SH-SY5Y (cell line): ENCODE measurements at regions not wholly inside any gene's neighbourhood (a gene's known extent, or its start where the extent isn't known, plus 50 kb on each side); places are given as distances from the start of the nearest gene placed in this dataset.

Experiments used
- GATA2 ChIP-seq: IDR thresholded peaks from 2 replicates; pipeline ENCODE4 v1.6.1; 2011; ENCODE audit warnings: mild to moderate bottlenecking, low read depth, low read length
- GATA3 ChIP-seq: IDR thresholded peaks from 2 replicates; pipeline ENCODE4 v1.6.1; 2011; ENCODE audit warnings: low read depth, mild to moderate bottlenecking, low read length, moderate library complexity

DNA sequence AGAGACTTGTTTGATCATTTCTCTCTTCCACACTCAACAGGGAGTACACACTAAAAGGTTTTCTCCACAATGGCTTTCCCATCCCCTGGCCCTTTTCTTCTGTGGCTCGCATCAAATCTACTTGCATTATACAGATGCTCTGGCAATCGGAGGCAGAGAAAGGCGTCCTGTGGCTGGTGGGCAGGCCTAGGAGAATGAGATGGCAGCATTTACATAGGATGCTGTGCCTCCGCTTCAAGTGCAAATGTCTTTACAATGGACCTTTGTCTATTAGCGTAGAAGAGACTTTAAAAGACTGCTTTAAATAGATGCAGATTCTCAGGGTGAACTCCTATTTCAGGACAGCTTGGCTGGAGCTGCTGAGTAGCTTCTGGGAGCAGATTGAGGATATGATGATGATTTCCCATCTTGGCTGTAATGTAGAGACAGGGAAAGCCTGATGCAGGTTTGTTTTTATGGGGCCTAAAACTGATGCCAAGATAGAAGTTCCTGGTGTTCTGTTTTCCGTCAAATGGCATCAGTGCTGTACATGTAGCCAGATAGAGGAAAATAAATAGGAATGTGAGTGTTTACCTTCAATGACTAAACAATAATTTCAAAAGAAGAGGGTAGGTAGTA is 423.4 kb downstream of the RND3 start:
- peak; percentile 66 for TF ChIP-seq GATA2
- 0 out of 2 replicates have a peak, but pooled peaks have one; percentile 39 for TF ChIP-seq GATA3

DNA sequence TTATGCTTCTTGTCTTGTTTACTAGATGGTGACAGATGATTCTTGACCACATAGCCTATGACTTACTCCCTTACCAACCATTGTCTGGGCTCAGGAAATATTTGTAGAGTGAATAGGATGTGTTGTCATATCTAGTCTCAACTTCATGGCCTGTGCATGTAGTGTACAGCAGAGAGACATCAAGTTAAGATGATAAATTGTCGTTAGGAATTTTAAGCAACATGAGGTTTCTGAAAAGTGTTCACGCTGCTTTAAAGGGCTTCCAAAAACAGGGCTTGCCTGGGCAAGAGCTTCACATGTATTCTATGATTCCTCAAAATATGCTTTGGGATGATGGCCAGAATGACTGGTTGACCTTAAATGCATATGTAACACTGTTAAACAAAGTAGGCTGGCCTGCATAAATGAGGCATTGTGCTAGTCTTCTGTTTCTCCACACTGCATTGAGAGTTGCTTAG is 424.0 kb downstream of the RND3 start:
- TF ChIP-seq GATA3 (no peak), GATA2 (no peak)

DNA sequence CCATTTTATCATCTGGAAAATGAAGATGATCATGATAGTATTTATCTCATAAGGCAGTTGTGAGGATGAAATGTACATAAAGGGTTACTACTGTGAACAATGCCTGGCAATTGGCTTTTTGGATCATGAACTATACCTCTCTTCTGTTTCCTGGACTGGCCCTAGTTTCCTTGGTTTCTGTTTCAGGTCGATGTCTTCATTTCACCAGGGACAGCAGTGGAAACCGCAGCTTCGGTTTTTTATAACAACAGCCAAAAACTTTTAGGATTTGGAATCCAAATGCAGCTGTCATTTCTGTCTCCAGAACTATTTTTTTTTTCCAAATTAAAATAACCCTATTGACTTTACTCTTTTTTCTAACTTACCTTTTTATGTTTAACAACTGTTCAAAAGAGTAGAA is 425.1 kb downstream of the RND3 start:
- TF ChIP-seq GATA3 (no peak), GATA2 (no peak)

DNA sequence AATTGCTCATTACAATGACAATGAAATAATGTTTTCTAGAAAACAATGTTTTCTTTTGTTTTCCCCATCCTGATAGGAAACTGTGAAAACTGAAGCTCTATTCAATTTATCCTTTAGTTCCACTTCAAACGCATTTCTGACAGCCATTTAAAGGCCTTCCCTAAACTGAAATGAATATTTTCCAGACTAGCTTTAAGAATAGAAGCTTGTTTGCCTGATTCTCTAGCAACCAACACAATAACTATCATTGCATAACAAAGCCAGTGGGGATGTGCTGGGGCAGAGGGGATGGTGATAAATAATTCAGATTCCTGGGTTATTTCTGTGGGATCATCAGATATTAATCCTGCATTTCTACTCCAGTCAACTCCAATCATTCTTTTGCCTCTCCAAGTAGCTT is 427.1 kb downstream of the RND3 start:
- no peak for TF ChIP-seq GATA2
- TF ChIP-seq GATA3 = no peak

DNA sequence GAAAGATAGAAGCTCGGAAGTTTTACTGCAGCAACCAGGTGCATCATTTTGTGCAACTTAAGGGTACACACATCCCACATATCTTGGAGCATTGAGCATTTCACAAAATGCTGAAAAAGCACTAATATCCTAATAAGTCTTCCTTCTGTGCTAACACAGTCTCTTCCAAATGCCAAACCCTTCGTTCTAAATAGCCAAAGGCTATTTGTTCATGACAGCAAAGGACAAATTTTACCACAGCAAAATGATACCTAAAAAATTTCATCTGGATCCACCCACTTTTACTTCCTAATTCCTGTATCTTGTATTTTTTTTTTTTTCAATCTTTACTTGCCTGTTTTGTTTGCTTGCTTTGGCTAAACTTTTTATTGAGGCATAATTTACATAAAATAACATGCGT is 435.0 kb downstream of the RND3 start:
- TF ChIP-seq GATA2 = no peak
- no peak for TF ChIP-seq GATA3

DNA sequence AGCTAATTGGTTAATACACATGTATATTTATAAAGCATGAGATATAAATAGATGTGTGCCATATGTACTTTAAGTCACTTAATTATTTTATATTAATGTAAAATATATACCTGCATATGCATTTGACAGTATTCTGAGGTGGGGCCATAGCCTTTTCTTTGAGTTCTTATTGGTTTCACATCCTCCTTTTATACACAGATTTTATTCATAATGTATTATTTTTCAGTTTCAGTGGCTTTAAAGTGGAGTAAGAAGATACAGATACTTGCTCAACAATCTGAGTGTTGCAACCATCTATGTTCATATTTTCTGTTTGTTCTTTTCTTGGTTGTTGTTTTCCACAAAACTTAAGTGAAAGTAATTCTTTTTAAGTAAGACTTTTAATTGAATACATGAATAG is 436.5 kb downstream of the RND3 start:
- TF ChIP-seq GATA2 = no peak
- TF ChIP-seq GATA3 = no peak

DNA sequence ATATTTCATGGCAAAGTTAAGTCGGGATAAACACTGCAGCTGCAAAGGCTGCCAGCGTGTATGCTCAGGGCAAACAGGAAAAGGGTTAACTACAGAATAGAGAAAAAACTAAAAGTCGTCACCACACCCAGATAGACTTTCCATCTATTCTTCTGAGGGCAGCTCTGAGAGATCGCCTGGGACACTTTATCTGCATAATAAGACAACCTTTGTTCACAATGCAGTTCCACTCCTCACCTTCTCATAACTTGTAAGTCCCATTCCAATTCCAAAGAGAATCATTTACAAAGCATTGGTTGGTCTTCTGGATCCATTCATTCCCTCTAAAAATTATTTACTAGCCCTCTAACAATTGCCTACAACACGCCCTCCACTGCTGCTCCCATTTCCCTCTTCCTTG is 437.4 kb downstream of the RND3 start:
- TF ChIP-seq GATA2 = no peak
- TF ChIP-seq GATA3 = no peak

DNA sequence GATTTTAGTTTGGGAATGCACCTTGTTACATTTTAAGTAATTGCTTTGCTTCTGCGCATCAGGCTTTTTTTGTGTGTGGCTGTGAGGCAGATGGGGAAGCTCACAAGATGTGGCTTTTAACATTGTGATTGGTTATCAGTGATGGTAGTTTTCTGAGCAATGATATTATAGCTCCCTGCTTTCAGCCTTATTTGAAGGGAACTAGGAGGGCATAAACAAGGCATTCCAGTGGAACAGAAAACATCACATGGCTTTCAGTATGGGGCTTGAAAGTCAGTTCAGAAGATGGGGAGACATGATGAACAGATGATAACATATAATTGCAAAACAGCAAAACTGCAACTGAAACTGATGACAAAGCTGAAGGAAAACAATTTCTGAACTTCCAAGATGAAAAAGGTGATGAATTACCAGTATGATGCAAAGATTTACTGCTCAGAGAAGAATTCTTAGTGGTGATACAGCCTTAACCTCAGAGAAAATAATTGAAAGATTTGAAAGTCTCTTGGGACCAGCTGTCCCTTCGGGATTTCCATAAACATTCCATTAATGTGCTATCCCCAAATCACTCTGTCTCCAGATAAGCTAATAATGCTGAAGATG is 439.7 kb downstream of the RND3 start:
- peak; percentile 12; the same call in 1 of the 2 replicates for TF ChIP-seq GATA2
- no peak for TF ChIP-seq GATA3

DNA sequence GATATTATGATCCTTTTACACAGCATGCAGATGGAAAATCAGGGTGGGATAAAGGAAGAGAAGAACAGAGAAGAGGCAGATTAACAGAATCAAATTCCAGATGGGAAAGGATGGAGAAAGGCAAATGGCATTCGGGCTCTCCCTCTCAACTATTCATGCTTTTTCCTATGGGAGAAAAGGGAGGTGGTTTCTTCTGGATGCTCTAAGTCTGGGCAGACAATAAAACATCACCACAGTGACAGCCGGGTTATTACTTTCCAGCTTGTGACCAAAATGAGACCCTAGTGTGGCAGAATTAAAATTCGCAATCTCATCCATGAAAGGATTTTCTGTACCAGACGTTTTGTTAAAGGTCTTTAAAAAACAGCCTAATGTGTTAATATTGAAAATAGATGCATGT is 440.7 kb downstream of the RND3 start:
- TF ChIP-seq GATA3 = no peak
- TF ChIP-seq GATA2 = no peak

DNA sequence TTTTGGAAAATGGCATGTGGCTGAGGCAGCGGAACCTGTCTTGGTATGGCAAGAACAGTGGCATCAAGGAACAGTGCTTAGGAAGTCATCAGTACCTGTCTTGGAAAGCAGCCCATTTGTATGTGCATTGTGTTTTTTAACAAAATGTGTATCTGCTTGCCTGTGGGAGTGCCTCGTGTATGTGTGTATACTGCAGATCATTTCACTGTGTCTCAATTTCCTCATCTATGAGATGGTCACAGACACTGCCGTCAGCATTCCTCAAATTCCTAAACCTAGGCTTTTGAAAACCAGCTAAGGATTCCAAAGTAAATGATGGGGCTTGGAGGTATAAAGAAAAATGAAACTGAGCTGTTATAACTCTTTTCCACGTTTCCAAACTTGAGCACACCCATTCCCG is 441.3 kb downstream of the RND3 start:
- no peak for TF ChIP-seq GATA3
- TF ChIP-seq GATA2 = no peak

DNA sequence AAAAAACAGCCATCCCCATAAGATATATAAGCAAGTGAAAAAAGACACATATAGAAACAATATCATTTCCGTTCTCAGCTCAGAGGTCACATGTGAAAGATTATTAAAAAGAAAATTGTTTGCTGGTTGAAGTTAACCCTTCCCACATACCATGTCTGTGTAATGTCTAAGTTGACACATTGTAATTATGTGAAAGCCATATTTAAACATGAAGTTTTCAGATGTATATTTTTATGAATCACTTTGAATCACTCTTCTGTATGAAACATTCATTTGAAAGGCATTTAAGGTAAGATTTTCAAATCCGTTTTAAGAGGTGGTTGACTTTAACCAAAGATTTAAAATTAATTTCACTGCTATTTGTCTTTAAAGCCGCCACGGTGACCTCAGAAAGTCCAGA is 441.9 kb downstream of the RND3 start:
- no peak for TF ChIP-seq GATA2
- TF ChIP-seq GATA3 = no peak

DNA sequence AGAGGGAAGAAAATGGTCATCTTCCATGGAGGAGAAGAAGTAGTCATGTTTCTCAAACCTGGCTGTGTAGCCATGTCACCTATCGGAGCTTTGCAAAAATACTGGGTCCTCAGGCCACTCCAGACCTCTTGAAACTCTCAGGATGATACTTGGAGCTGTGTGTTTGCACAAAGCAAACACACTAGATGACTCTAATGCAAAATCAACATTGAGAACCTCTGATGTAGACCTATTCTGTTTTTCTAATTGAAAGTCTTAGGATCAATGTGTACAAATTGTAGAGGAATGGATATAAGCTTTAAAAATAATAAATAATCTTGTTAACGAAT is 444.3 kb downstream of the RND3 start:
- no peak for TF ChIP-seq GATA2
- no peak for TF ChIP-seq GATA3

DNA sequence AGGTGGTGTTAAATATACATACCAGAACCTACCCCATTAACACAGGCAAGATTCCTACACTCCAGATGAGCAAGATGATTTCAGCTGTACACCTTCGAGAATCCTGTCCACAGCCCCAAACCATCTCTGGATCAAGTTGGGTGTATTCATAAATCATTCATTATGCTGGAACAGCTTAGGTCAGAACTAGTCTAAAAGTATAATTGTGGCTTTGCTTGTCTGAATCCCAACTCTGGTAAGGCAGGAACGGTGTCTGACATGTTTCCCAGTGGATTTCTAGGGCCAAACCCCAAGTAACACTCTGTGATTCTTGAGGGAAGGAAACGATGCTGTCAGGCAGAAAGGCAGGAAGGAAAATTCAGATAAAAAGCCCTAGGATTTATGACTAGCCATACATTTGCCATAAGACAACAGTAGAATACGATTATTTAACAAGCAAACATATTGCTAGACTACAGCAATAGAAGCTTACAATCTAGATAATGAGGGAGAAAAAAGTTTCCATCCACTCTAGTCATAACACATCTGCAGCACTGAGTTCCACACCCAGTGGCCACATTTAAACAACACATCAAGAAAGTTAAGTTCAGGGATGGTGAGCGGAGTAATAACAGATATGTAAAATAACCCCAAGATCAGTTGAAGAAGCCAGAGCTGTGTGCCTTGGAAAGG is 444.8 kb downstream of the RND3 start:
- TF ChIP-seq GATA3 (no peak), GATA2 (no peak)

DNA sequence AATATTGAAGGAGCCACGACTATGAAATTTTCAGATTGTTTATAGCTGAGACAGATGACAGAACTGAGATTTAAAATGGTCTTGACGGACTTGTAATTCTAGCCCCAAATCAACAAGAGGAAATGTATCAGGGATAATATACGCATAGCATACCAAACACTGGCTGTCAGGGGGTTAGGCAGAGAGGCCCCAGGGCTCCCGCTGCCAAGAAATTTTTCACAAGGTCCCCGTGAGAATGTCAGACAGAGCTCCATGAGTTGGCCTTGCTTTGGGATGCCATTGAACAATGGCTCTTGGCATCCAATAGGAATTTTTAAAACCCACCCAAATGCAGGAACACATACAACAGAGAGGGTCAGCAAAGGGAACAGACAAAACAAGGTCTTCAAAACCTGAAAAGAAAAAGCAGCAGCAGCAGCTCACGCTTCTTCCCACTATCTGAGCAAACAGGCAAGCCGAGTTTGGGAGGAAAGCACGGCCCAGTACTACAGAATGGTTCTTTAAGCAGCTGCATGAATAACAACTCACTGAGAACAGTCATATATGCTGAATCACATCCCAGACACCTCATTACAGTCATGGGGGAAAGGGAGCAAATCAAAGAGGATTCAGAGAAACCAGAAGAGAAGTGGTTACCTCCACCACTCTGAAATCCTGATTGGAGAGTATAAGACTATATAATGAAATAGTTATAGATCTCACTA is 445.6 kb downstream of the RND3 start:
- TF ChIP-seq GATA3 (no peak), GATA2 (no peak)

DNA sequence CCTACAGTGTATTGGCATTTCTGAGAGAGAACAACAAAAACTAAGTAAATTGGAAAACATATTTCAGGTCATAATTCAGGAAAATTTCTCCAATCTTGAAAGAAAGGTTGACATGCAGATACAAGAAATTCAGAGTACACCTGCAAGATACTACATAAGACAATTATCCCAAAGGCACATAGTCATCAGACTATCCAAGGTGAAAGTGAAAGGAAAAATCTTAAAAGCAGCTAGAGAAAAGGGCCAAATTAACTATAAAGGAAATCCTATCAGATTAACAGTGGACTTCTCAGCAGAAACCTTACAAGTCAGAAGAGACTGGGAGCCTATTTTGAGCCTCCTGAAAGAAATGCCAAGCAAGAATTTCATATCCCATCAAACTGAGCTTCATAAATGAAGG is 449.0 kb upstream of the MMADHC start:
- no peak for TF ChIP-seq GATA3
- no peak for TF ChIP-seq GATA2

DNA sequence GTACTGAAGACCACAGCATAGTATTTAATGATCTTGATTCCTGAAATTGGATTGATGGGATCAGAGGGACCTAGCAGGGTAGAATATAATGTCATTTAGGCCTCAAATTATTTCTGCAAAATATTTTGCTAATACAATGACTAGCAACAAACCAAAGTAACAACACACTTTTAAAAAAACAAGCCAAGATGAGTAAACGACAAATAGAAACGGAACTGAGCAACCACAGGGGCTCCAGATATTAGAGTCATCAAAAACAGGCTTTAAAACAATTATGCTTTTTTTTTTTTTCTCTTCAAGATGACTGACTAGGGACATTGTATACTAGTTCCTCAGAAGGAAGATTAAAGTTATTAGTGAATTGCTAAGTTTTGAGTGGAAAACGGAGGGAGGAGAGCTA is 447.1 kb upstream of the MMADHC start:
- TF ChIP-seq GATA3 (no peak), GATA2 (no peak)
